ENCODE measurements at regions not wholly inside any gene's neighbourhood (a gene's known extent, or its start where the extent isn't known, plus 50 kb on each side); places are given as distances from the start of the nearest gene placed in this dataset.

DNA sequence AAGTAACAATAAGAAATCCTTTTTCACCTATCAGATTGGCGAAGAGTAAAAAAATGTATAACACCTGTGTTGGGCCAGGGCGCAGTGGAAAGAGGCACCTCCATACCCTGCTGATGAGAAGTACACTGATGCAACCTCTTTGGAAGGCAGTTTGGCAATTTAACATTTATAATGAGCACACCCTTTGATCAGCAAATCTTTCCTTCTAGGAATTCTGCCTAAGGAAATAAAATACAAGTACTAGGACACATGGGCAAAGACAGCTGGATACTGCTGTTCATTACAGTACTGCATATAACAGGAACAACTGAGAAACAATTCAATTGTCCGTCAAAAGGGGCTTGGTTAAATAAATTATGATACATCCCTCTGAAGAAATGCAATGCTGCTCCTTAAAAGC lies 110.1 kb downstream of the RPL27A start:
- no peaks in the 10 kb centered on the region for H4K20me1 ChIP-seq (ENCODE audit: control insufficient read depth, insufficient read depth, insufficient read length)
- no peak overlapping the region for H2BK5ac ChIP-seq (ENCODE audit: insufficient read length, low read length)
- H3K79me2 ChIP-seq (ENCODE audit: insufficient read depth, low read length): no peaks in the 10 kb centered on the region
- no peak overlapping the region for H2BK12ac ChIP-seq (ENCODE audit: insufficient read length, low read depth, low read length)
- no peaks in the 10 kb centered on the region for H3K9me3 ChIP-seq (ENCODE audit: control insufficient read depth, low read depth, low read length)
- WGBS (ENCODE audit: extremely low coverage, insufficient read length, low lambda C conversion rate): no CpG with 5 or more reads among the region's 3 CpGs
- no peaks in the 10 kb centered on the region for H3K23me2 ChIP-seq (ENCODE audit: insufficient read length, low read depth, low read length, poor library complexity, severe bottlenecking)
- peaks cover 3% of the 10 kb centered on the region; the same call in 1 of the 2 replicates for H3K4me1 ChIP-seq (ENCODE audit: insufficient read depth, low read length)
- H3T11ph ChIP-seq (ENCODE audit: low read length): no peak overlapping the region
- H3K18ac ChIP-seq (ENCODE audit: insufficient read length, low read depth, low read length): no peak overlapping the region
- H4K91ac ChIP-seq (ENCODE audit: insufficient read length, low read depth, low read length): no peak overlapping the region
- no peak overlapping the region for H4K8ac ChIP-seq (replicated peaks; ENCODE audit: insufficient read length, low read depth, low read length)
- no peak overlapping the region for H3K9ac ChIP-seq (ENCODE audit: extremely low read depth, insufficient read length, low read length)
- H2BK20ac ChIP-seq (ENCODE audit: low read depth, low read length, poor library complexity, severe bottlenecking): no peak overlapping the region
- no peak overlapping the region for H4K5ac ChIP-seq (ENCODE audit: insufficient read length, low read depth, low read length)
- H2BK120ac ChIP-seq (ENCODE audit: low read depth, low read length, poor library complexity, severe bottlenecking): no peak overlapping the region
- Mint-ChIP-seq H3K9me3 (no peaks in the 10 kb centered on the region), H3K4me1 (peaks cover 14 to 15% of the 10 kb centered on the region in 2 experiments), H3K4me3 (no peak overlapping the region), H3K27me3 (ENCODE audit: low read depth) (no peaks in the 10 kb centered on the region), H3K36me3 (ENCODE audit: insufficient read depth in 1 of 3, low read depth in 3 of 3) (0 out of 7 replicates have a peak, but pooled peaks cover 0 to 2% (median 0%) of the 10 kb centered on the region in 3 experiments), H3K27ac (no peak overlapping the region)
- H2BK15ac ChIP-seq (ENCODE audit: low read depth, low read length): no peak overlapping the region
- H2AFZ ChIP-seq (ENCODE audit: low read length): no peak overlapping the region
- H3K27ac ChIP-seq (ENCODE audit: insufficient read length, low read depth, low read length): no peak overlapping the region
- no peak overlapping the region for H3K4me2 ChIP-seq (ENCODE audit: insufficient read depth, insufficient read length, low read length)
- H3K27me3 ChIP-seq (ENCODE audit: insufficient read depth, low read length): no peaks in the 10 kb centered on the region
- H2AK5ac ChIP-seq (ENCODE audit: insufficient read length, low read length): no peak overlapping the region
- TF ChIP-seq, protein P1, sequence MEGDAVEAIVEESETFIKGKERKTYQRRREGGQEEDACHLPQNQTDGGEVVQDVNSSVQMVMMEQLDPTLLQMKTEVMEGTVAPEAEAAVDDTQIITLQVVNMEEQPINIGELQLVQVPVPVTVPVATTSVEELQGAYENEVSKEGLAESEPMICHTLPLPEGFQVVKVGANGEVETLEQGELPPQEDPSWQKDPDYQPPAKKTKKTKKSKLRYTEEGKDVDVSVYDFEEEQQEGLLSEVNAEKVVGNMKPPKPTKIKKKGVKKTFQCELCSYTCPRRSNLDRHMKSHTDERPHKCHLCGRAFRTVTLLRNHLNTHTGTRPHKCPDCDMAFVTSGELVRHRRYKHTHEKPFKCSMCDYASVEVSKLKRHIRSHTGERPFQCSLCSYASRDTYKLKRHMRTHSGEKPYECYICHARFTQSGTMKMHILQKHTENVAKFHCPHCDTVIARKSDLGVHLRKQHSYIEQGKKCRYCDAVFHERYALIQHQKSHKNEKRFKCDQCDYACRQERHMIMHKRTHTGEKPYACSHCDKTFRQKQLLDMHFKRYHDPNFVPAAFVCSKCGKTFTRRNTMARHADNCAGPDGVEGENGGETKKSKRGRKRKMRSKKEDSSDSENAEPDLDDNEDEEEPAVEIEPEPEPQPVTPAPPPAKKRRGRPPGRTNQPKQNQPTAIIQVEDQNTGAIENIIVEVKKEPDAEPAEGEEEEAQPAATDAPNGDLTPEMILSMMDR (conservative IDR thresholded peaks at IDR 0.05): no peak
- DNase-seq: no peak
- H3K14ac ChIP-seq (ENCODE audit: insufficient read depth, low read length): no peak overlapping the region
- no peak overlapping the region for H3K4ac ChIP-seq (ENCODE audit: low read depth, low read length)
- no peak overlapping the region for H3K56ac ChIP-seq (ENCODE audit: insufficient read length, low read depth, low read length)
- no peaks in the 10 kb centered on the region for H3K79me1 ChIP-seq (ENCODE audit: insufficient read depth, low read depth, low read length, poor library complexity, severe bottlenecking)
- no peak overlapping the region for H3K23ac ChIP-seq (ENCODE audit: insufficient read length, low read depth, low read length)

Data from H9 (cell line).